Smooth muscle cell (in vitro differentiated cells): ENCODE measurements at regions not wholly inside any gene's neighbourhood (a gene's known extent, or its start where the extent isn't known, plus 50 kb on each side); places are given as distances from the start of the nearest gene placed in this dataset.

ENCODE experiments used
- DNase-seq: peaks from one replicate; lab custom pipeline; 2025; ENCODE audit not compliant: unreplicated experiment; lab: John Stamatoyannopoulos, UW
- H2AFZ ChIP-seq: fragments of 200-600 bp; sonication (generic); 2 replicates; pipeline ENCODE4 v1.6.0; 2016; ENCODE audit warnings: antibody characterized with exemption, low read depth, mild to moderate bottlenecking
- H3F3A ChIP-seq: fragments of 200-600 bp; sonication (generic); 2 replicates; pipeline ENCODE4 v1.6.0; 2017; ENCODE audit warnings: antibody characterized with exemption, low read depth
- H3K27ac ChIP-seq: fragments of 200-600 bp; sonication (generic); 2 replicates; pipeline ENCODE4 v1.5.1; 2016; ENCODE audit warnings: low read depth, mild to moderate bottlenecking
- H3K27me3 ChIP-seq: fragments of 200-600 bp; sonication (generic); 2 replicates; pipeline ENCODE4 v1.6.1; 2016; ENCODE audit warnings: low read depth, mild to moderate bottlenecking
- H3K36me3 ChIP-seq: fragments of 200-600 bp; sonication (generic); 2 replicates; pipeline ENCODE4 v1.5.1; 2016; ENCODE audit warnings: low read depth
- H3K4me1 ChIP-seq: fragments of 200-600 bp; sonication (generic); 2 replicates; pipeline ENCODE4 v1.5.1; 2016; ENCODE audit warnings: low read depth
- H3K4me2 ChIP-seq: fragments of 200-600 bp; sonication (generic); 2 replicates; pipeline ENCODE4 v1.6.0; 2016; ENCODE audit warnings: mild to moderate bottlenecking
- H3K4me3 ChIP-seq: fragments of 200-600 bp; sonication (generic); 2 replicates; pipeline ENCODE4 v1.5.1; 2016; ENCODE audit warnings: mild to moderate bottlenecking
- H3K79me2 ChIP-seq: fragments of 200-600 bp; sonication (generic); 2 replicates; pipeline ENCODE4 v1.6.0; 2016; ENCODE audit warnings: low read depth, mild to moderate bottlenecking
- H3K9ac ChIP-seq: fragments of 200-600 bp; sonication (generic); 2 replicates; pipeline ENCODE4 v1.6.0; 2016; ENCODE audit warnings: low read depth
- H3K9me3 ChIP-seq: fragments of 200-600 bp; sonication (generic); replicated peaks from 2 replicates; pipeline ENCODE4 v1.5.1; 2016; ENCODE audit warnings: low read depth
- H4K20me1 ChIP-seq: fragments of 200-600 bp; sonication (generic); 2 replicates; pipeline ENCODE4 v1.6.0; 2016; ENCODE audit warnings: low read depth
- CTCF ChIP-seq: fragments of 200-600 bp; sonication (generic); IDR thresholded peaks from 2 replicates; pipeline ENCODE4 v1.5.1; 2017; ENCODE audit warnings: borderline replicate concordance, mild to moderate bottlenecking, antibody characterized with exemption; ENCODE audit not compliant: insufficient read depth, poor library complexity, severe bottlenecking
- WGBS: methylation state at CpG from one replicate; pipeline ENCODE4 v1.1.7; 2016; ENCODE audit warnings: low lambda C conversion rate; 5-methylcytosine and 5-hydroxymethylcytosine counted together

- no peaks in the 10 kb centered on the region for H3K27me3 ChIP-seq
- H3K36me3 ChIP-seq: no peaks in the 10 kb centered on the region
- no peak for TF ChIP-seq CTCF
- H4K20me1 ChIP-seq: no peaks in the 10 kb centered on the region
- no peaks in the 10 kb centered on the region for H3K4me1 ChIP-seq
- no peaks in the 10 kb centered on the region for H3K9me3 ChIP-seq
- H3K4me3 ChIP-seq: no peak overlapping the region
- H3K4me2 ChIP-seq: no peak overlapping the region
- no peak overlapping the region for H3K27ac ChIP-seq
- no peaks in the 10 kb centered on the region for H3K79me2 ChIP-seq
- H3K9ac ChIP-seq: no peak overlapping the region
- 88% methylated on average over 1 of the region's 1 CpG for WGBS
- H2AFZ ChIP-seq: no peak overlapping the region
- DNase-seq: no peak
- no peaks in the 10 kb centered on the region for H3F3A ChIP-seq
Observed at GRCh38 chr7:65254061-65254460, 119.6 kb upstream of the ZNF92 start.

- Histone ChIP-seq H3K4me3 (peak overlapping the region; percentile 84), H3K79me2 (no peaks in the 10 kb centered on the region), H2AFZ (peak overlapping the region; percentile 99), H3F3A (no peaks in the 10 kb centered on the region), H3K4me2 (peak overlapping the region; percentile 91), H3K27ac (no peak overlapping the region), H3K27me3 (no peaks in the 10 kb centered on the region), H3K9ac (no peak overlapping the region), H3K36me3 (no peaks in the 10 kb centered on the region), H3K4me1 (no peaks in the 10 kb centered on the region), H4K20me1 (no peaks in the 10 kb centered on the region), H3K9me3 (no peaks in the 10 kb centered on the region)
- TF ChIP-seq CTCF: no peak
- DNase-seq: peak; percentile 42
- 1% methylated on average over 56 of the region's 64 CpGs for WGBS
Observed at GRCh38 chr7:65251851-65252620, 121.6 kb upstream of the ZNF92 start.

GRCh38 chr7:65250697-65251395 lies 122.8 kb upstream of the ZNF92 start:
- TF ChIP-seq CTCF: no peak
- Histone ChIP-seq H3K4me3 (no peak overlapping the region), H2AFZ (no peak overlapping the region), H3K4me1 (no peaks in the 10 kb centered on the region), H3K27me3 (no peaks in the 10 kb centered on the region), H4K20me1 (no peaks in the 10 kb centered on the region), H3F3A (no peaks in the 10 kb centered on the region), H3K9ac (no peak overlapping the region), H3K36me3 (no peaks in the 10 kb centered on the region), H3K4me2 (no peak overlapping the region), H3K9me3 (no peaks in the 10 kb centered on the region), H3K79me2 (no peaks in the 10 kb centered on the region), H3K27ac (no peak overlapping the region)
- DNase-seq: no peak
- WGBS: 85% methylated on average over 18 of the region's 18 CpGs
